Transverse colon (tissue), 4 donors: ENCODE measurements at regions not wholly inside any gene's neighbourhood (a gene's known extent, or its start where the extent isn't known, plus 50 kb on each side); places are given as distances from the start of the nearest gene placed in this dataset.

Source experiments
- CTCF ChIP-seq, 5 experiments: fragments of 200-600 bp in 3 of 5; fragments of 450-650 bp in 2 of 5; sonication (generic) in 3 of 5; IDR thresholded peaks; 1 replicate in 2 of 5; 2 replicates in 3 of 5; pipeline ENCODE4 v1.5.1; 2016 to 2017; ENCODE audit warnings: antibody characterized with exemption in 5 of 5, inconsistent platforms in 3 of 5, mild to moderate bottlenecking in 2 of 5, moderate library complexity in 1 of 5
- POLR2A ChIP-seq: fragments of 450-650 bp; IDR thresholded peaks from one replicate; pipeline ENCODE4 v1.6.1; 2016; ENCODE audit warnings: antibody characterized with exemption, mild to moderate bottlenecking, moderate library complexity
- POLR2AphosphoS5 ChIP-seq, 3 donors: sonication (generic); formaldehyde crosslinking; IDR thresholded peaks; one replicate each; pipeline ENCODE4 v1.6.1; 2016; ENCODE audit warnings: antibody characterized with exemption in 3 of 3

- TF ChIP-seq CTCF (IDR thresholded peaks at IDR 0.05): no peak
- no peak for TF ChIP-seq POLR2AphosphoS5 (IDR thresholded peaks at IDR 0.05)
- TF ChIP-seq POLR2A: no peak
These were observed 605.7 kb upstream of the GJE1 start for GRCh38 chr6:141526985-141527384.
